ENCODE measurements at regions not wholly inside any gene's neighbourhood (a gene's known extent, or its start where the extent isn't known, plus 50 kb on each side); places are given as distances from the start of the nearest gene placed in this dataset.
"Not testable (repeated sequence)": the region's sequence is repeated elsewhere in the genome, so short reads cannot be mapped to it uniquely, and the experiment has no call there.

GRCh38 chr5:8726383-8727036 lies 819.4 kb downstream of the SEMA5A start:
- H3K9me3 ChIP-seq, result peaks cover 0 to 10% (median 0%) of the 10 kb centered on the region in 12 donors
- intact Hi-C loops (cut with DNase I), result no loop called here
- ATAC-seq, result no peak
- DNase-seq, result no peak
- no peaks in the 10 kb centered on the region for H3K27me3 ChIP-seq
- H3K4me1 ChIP-seq, result no peaks in the 10 kb centered on the region
- TF ChIP-seq POLR2A (IDR thresholded peaks at IDR 0.05), result no peak
- TF ChIP-seq CTCF (IDR thresholded peaks at IDR 0.05), result no peak
- H3K4me3 ChIP-seq, result no peak overlapping the region
- no peak overlapping the region for H3K27ac ChIP-seq
- H3K36me3 ChIP-seq, result no peaks in the 10 kb centered on the region
- WGBS, 4 donors, result 78 to 86% (median 81%) methylated on average over 11 of the region's 11 CpGs

- Histone ChIP-seq H3K9me3 (peaks cover 0 to 10% (median 0%) of the 10 kb centered on the region in 12 donors), H3K36me3 (no peaks in the 10 kb centered on the region), H3K27ac (no peak overlapping the region), H3K27me3 (no peaks in the 10 kb centered on the region), H3K4me3 (no peak overlapping the region), H3K4me1 (no peaks in the 10 kb centered on the region)
- intact Hi-C loops (cut with DNase I), result no loop called here
- DNase-seq (no peak), ATAC-seq (no peak)
- TF ChIP-seq POLR2A (IDR thresholded peaks at IDR 0.05) (no peak), CTCF (IDR thresholded peaks at IDR 0.05) (no peak)
- WGBS, 4 donors, result 64 to 71% (median 69%) methylated on average over 4 of the region's 4 CpGs
Observed at GRCh38 chr5:8727396-8727795, 818.5 kb downstream of the SEMA5A start.

DNA sequence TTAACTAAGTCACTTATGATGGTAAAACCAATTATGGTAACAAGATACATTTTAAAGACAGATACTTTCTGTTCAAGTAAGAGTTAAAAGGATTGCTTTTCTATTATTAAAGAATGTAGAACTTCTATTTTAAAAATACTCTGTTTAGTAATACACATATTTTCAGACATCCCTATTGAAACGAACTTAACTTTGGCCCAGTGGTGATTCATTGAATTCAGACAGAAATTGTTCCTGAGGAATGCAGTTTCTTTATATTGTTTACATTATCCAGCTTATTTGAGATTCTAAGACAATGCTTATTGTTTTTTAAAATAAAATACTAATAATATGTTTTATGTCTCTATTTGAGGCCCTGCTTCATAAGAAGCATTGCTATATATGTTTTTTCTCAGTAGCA lies 816.4 kb downstream of the SEMA5A start:
- intact Hi-C loops (cut with DNase I), result no loop called here
- TF ChIP-seq CTCF (IDR thresholded peaks at IDR 0.05) (no peak), POLR2A (IDR thresholded peaks at IDR 0.05) (no peak)
- Histone ChIP-seq H3K4me1 (no peaks in the 10 kb centered on the region), H3K9me3 (peaks cover 0 to 10% (median 0%) of the 10 kb centered on the region in 12 donors), H3K27me3 (no peaks in the 10 kb centered on the region), H3K4me3 (no peak overlapping the region), H3K27ac (no peak overlapping the region), H3K36me3 (no peaks in the 10 kb centered on the region)
- ATAC-seq (no peak), DNase-seq (no peak)
- WGBS, 4 donors, result 42 to 59% (median 54%) methylated on average over 1 of the region's 1 CpG

- 66 to 84% (median 72%) methylated on average over 2 of the region's 2 CpGs for WGBS, 4 donors
- H3K27ac ChIP-seq, result no peak overlapping the region
- intact Hi-C loops (cut with DNase I), result no loop called here
- ATAC-seq (no peak), DNase-seq (no peak)
- peaks cover 0 to 10% (median 0%) of the 10 kb centered on the region in 12 donors for H3K9me3 ChIP-seq
- TF ChIP-seq POLR2A (IDR thresholded peaks at IDR 0.05) (no peak), CTCF (IDR thresholded peaks at IDR 0.05) (no peak)
- H3K36me3 ChIP-seq, result no peaks in the 10 kb centered on the region
- H3K4me1 ChIP-seq, result no peaks in the 10 kb centered on the region
- no peaks in the 10 kb centered on the region for H3K27me3 ChIP-seq
- no peak overlapping the region for H3K4me3 ChIP-seq
Observed at GRCh38 chr5:8730194-8730593, 815.7 kb downstream of the SEMA5A start.

GRCh38 chr5:8731110-8731509 lies 814.8 kb downstream of the SEMA5A start:
- H3K27ac ChIP-seq; DNase-seq; H3K4me1 ChIP-seq; H3K27me3 ChIP-seq; H3K36me3 ChIP-seq; intact Hi-C loops (cut with DNase I); H3K4me3 ChIP-seq; ATAC-seq: not testable (repeated sequence)
- 82 to 91% (median 85%) methylated on average over 4 to 7 of the region's 7 CpGs for WGBS, 4 donors
- H3K9me3 ChIP-seq, result peaks cover 0 to 11% (median 0%) of the 10 kb centered on the region in 12 donors

Measured in heart left ventricle (tissue), 16 donors.